GM06990 (cell line): ENCODE measurements at regions not wholly inside any gene's neighbourhood (a gene's known extent, or its start where the extent isn't known, plus 50 kb on each side); places are given as distances from the start of the nearest gene placed in this dataset.
"Not testable (repeated sequence)": the region's sequence is repeated elsewhere in the genome, so short reads cannot be mapped to it uniquely, and the experiment has no call there.

Experiments
- DNase-seq: peaks from one replicate; pipeline ENCODE4 v3.0.0-alpha.2; 2011; ENCODE audit not compliant: insufficient read length; ENCODE audit errors: extremely low read depth
- H3K27me3 ChIP-seq: replicated peaks from 2 replicates; pipeline ENCODE4 v1.6.0; 2011; ENCODE audit warnings: low read length; ENCODE audit not compliant: control insufficient read depth, insufficient read depth
- H3K36me3 ChIP-seq: 2 replicates; pipeline ENCODE4 v1.5.1; 2011; ENCODE audit warnings: low read length; ENCODE audit not compliant: control insufficient read depth, insufficient read depth
- H3K4me3 ChIP-seq: replicated peaks from 2 replicates; pipeline ENCODE4 v1.5.1; 2011; ENCODE audit warnings: low read depth, mild to moderate bottlenecking, control low read depth, low read length
- CTCF ChIP-seq: IDR thresholded peaks from 2 replicates; pipeline ENCODE4 v1.5.1; 2011; ENCODE audit warnings: low read length, control low read depth, mild to moderate bottlenecking, inconsistent platforms; ENCODE audit not compliant: insufficient read depth, poor library complexity, severe bottlenecking

- H3K4me3 ChIP-seq, result no peak overlapping the region
- no peak for TF ChIP-seq CTCF
- DNase-seq, result no peak
Measured at GRCh38 chr6:156587071-156587470, 190.1 kb upstream of the ARID1B start.

GRCh38 chr6:156585859-156586258 lies 191.3 kb upstream of the ARID1B start:
- Histone ChIP-seq H3K27me3 (no peaks in the 10 kb centered on the region), H3K4me3 (no peak overlapping the region), H3K36me3 (no peaks in the 10 kb centered on the region)
- DNase-seq, result no peak
- TF ChIP-seq CTCF, result no peak

More at GRCh38 chr6:156587071-156587470, 190.1 kb upstream of the ARID1B start:
- H3K27me3 ChIP-seq, result no peaks in the 10 kb centered on the region
- no peaks in the 10 kb centered on the region for H3K36me3 ChIP-seq

- H3K36me3 ChIP-seq, H3K27me3 ChIP-seq, H3K4me3 ChIP-seq, DNase-seq: not testable (repeated sequence)
Measured at GRCh38 chr6:156584121-156584520, 193.1 kb upstream of the ARID1B start.

GRCh38 chr6:156583083-156583482 lies 194.1 kb upstream of the ARID1B start:
- TF ChIP-seq CTCF, result no peak
- no peak overlapping the region for H3K4me3 ChIP-seq
- H3K27me3 ChIP-seq, result no peaks in the 10 kb centered on the region
- no peak for DNase-seq
- H3K36me3 ChIP-seq, result no peaks in the 10 kb centered on the region

- DNase-seq, result peak; percentile 27
- H3K36me3 ChIP-seq, result no peaks in the 10 kb centered on the region
Measured at GRCh38 chr6:156582509-156582992, 194.6 kb upstream of the ARID1B start.

GRCh38 chr6:156579564-156579963 lies 197.6 kb upstream of the ARID1B start:
- TF ChIP-seq CTCF, result no peak

More at GRCh38 chr6:156582509-156582992, 194.6 kb upstream of the ARID1B start:
- H3K27me3 ChIP-seq, result no peaks in the 10 kb centered on the region
- TF ChIP-seq CTCF, result no peak
- H3K4me3 ChIP-seq, result no peak overlapping the region

More at GRCh38 chr6:156579564-156579963, 197.6 kb upstream of the ARID1B start:
- no peak for DNase-seq
- Histone ChIP-seq H3K27me3 (no peaks in the 10 kb centered on the region), H3K36me3 (no peaks in the 10 kb centered on the region), H3K4me3 (no peak overlapping the region)
